HL-60 (cell line): ENCODE measurements at regions not wholly inside any gene's neighbourhood (a gene's known extent, or its start where the extent isn't known, plus 50 kb on each side); places are given as distances from the start of the nearest gene placed in this dataset.

ENCODE experiments used
- DNase-seq, 2 experiments: peaks; one replicate each; pipeline ENCODE4 v3.0.0-alpha.2; 2010 to 2020; ENCODE audit warnings: low read depth in 1 of 2, low spot score in 1 of 2
- H3K27ac ChIP-seq: fragments of 250-450 bp; sonication (Bioruptor Pico); replicated peaks from 2 replicates; pipeline ENCODE4 v1.5.1; 2020; ENCODE audit warnings: mild to moderate bottlenecking, moderate library complexity
- H3K27me3 ChIP-seq: fragments of 250-450 bp; sonication (Bioruptor Pico); 2 replicates; pipeline ENCODE4 v1.5.1; 2021; ENCODE audit warnings: mild to moderate bottlenecking, moderate library complexity; ENCODE audit not compliant: insufficient read depth, poor library complexity, severe bottlenecking
- H3K4me3 ChIP-seq: replicated peaks from 2 replicates; pipeline ENCODE4 v1.5.1; 2011; ENCODE audit warnings: mild to moderate bottlenecking, control low read depth, low read length; ENCODE audit not compliant: insufficient read depth
- GABPA ChIP-seq: IDR thresholded peaks from 2 replicates; pipeline ENCODE4 v1.6.1; 2012; ENCODE audit warnings: low read depth
- POLR2AphosphoS5 ChIP-seq: IDR thresholded peaks from 2 replicates; pipeline ENCODE4 v1.6.1; 2012; ENCODE audit warnings: low read depth
- SPI1 ChIP-seq: IDR thresholded peaks from 2 replicates; pipeline ENCODE4 v1.6.1; 2012; ENCODE audit warnings: low read depth, mild to moderate bottlenecking, borderline replicate concordance
- TF ChIP-seq, protein P1 (sequence below): IDR thresholded peaks from 2 replicates; pipeline ENCODE4 v1.6.1; 2012; ENCODE audit warnings: low read depth; ENCODE audit not compliant: insufficient replicate concordance
- TF ChIP-seq, protein P2 (sequence below): IDR thresholded peaks from one replicate; pipeline ENCODE4 v1.5.1; 2011; ENCODE audit warnings: low read length, control low read depth, inconsistent platforms; ENCODE audit not compliant: insufficient read depth

DNA sequence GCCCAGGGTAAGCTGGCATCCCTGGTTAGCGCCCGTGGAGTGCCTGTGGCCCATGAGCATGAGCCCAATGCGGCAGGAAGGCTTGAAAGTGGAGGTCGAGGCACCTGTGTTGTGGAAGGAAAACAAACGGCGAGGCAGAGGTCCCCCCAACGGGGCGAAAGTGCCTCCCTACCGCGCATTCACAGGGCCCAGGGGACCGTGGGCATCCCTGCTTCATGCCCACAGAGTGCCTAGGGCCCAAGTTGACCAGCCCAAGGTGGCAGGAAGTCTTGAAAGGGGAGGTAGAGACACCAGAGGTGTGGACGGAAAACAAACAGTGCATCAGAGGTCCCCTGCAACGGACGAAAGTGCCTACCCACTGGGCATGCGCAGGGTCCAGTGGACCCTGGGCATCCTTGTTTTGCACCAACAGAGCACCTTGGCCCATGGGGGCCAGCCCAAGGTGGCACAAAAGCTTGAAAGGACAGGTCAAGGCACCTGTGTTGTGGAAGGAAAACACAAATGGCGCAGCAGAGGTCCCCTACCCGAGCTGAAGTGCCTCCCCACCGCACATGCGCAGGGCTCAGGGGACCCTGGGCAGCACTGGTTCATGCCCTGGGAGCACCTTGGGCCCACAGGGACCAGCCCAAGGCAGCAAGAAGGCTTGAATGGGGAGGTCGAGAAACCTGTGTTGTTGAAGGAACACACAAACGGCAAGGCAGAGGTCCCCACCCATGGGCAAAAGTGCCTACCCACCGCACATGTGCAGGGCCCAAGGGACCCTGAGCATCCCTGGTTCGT lies 377.5 kb downstream of the ALG10 start:
- TF ChIP-seq POLR2AphosphoS5 (no peak), GABPA (no peak), SPI1 (no peak)
- TF ChIP-seq, protein P1, sequence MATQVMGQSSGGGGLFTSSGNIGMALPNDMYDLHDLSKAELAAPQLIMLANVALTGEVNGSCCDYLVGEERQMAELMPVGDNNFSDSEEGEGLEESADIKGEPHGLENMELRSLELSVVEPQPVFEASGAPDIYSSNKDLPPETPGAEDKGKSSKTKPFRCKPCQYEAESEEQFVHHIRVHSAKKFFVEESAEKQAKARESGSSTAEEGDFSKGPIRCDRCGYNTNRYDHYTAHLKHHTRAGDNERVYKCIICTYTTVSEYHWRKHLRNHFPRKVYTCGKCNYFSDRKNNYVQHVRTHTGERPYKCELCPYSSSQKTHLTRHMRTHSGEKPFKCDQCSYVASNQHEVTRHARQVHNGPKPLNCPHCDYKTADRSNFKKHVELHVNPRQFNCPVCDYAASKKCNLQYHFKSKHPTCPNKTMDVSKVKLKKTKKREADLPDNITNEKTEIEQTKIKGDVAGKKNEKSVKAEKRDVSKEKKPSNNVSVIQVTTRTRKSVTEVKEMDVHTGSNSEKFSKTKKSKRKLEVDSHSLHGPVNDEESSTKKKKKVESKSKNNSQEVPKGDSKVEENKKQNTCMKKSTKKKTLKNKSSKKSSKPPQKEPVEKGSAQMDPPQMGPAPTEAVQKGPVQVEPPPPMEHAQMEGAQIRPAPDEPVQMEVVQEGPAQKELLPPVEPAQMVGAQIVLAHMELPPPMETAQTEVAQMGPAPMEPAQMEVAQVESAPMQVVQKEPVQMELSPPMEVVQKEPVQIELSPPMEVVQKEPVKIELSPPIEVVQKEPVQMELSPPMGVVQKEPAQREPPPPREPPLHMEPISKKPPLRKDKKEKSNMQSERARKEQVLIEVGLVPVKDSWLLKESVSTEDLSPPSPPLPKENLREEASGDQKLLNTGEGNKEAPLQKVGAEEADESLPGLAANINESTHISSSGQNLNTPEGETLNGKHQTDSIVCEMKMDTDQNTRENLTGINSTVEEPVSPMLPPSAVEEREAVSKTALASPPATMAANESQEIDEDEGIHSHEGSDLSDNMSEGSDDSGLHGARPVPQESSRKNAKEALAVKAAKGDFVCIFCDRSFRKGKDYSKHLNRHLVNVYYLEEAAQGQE = no peak
- TF ChIP-seq, protein P2, sequence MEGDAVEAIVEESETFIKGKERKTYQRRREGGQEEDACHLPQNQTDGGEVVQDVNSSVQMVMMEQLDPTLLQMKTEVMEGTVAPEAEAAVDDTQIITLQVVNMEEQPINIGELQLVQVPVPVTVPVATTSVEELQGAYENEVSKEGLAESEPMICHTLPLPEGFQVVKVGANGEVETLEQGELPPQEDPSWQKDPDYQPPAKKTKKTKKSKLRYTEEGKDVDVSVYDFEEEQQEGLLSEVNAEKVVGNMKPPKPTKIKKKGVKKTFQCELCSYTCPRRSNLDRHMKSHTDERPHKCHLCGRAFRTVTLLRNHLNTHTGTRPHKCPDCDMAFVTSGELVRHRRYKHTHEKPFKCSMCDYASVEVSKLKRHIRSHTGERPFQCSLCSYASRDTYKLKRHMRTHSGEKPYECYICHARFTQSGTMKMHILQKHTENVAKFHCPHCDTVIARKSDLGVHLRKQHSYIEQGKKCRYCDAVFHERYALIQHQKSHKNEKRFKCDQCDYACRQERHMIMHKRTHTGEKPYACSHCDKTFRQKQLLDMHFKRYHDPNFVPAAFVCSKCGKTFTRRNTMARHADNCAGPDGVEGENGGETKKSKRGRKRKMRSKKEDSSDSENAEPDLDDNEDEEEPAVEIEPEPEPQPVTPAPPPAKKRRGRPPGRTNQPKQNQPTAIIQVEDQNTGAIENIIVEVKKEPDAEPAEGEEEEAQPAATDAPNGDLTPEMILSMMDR = no peak
- H3K27me3 ChIP-seq = no peaks in the 10 kb centered on the region

DNA sequence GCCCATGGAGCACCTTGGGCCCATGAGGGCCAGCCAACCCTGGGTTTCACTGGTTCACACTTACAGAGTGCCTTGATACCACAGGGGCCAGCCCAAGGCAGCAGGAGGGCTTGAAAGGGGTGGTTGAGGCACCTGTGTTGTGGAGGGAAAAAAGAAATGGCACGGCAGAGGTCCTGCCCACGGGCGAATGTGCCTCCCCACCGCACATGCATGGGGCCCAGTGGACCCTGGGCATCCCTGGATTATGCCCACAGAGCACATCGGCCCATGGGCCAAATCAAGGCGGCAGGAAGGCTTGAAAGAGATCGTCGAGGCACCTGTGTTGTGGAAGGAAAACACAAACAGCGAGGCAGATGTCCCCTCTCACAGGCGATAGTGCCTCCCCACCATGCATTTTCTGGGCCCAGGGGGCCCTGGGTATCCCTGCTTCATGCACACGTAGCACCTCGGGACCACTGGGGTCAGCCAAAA lies 378.1 kb downstream of the ALG10 start:
- TF ChIP-seq, protein P2 = no peak
- TF ChIP-seq SPI1 (no peak), GABPA (no peak), POLR2AphosphoS5 (no peak)
- TF ChIP-seq, protein P1 = no peak
- H3K27ac ChIP-seq = no peak overlapping the region
- no peaks in the 10 kb centered on the region for H3K27me3 ChIP-seq
- no peak overlapping the region for H3K4me3 ChIP-seq
- DNase-seq = no peak

More for the DNA sequence above, 377.5 kb downstream of the ALG10 start:
- H3K27ac ChIP-seq = no peak overlapping the region
- DNase-seq = no peak
- H3K4me3 ChIP-seq = no peak overlapping the region

DNA sequence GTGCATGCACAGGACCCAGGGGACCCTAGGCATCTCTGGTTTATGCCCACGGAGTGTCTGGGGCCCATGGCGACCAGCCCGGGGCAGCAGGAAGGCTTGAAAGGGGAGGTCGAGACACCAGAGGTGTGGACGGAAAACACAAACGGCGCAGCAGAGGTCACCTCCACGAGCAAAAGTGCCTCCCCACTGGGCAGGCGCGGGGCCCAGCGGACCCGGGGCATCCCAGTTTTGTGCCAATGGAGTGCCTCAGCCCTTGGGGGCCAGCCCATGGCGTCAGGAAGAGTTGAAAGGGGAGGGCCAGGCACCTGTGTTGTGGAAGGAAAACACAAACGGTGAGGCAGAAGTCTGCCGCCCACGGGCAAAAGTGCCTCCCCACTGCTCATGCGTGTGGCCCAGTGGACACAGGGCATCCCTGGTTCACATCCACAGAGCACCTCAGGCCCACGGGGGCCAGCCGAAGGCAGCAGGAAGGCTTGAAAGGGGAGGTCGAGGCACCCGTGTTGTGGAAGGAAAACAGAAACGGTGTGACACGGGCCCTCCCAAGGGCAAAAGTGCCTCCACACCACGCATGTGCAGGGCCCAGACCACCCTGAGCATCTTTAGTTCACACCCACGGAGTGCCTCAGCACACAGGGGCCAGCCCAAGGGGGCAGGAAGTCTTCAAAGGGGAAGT lies 378.8 kb downstream of the ALG10 start:
- Histone ChIP-seq H3K27me3 (no peaks in the 10 kb centered on the region), H3K4me3 (no peak overlapping the region), H3K27ac (no peak overlapping the region)
- no peak for DNase-seq
- no peak for TF ChIP-seq POLR2AphosphoS5
- no peak for TF ChIP-seq GABPA
- TF ChIP-seq, protein P2 = no peak
